ENCODE measurements at regions not wholly inside any gene's neighbourhood (a gene's known extent, or its start where the extent isn't known, plus 50 kb on each side); places are given as distances from the start of the nearest gene placed in this dataset.

DNA sequence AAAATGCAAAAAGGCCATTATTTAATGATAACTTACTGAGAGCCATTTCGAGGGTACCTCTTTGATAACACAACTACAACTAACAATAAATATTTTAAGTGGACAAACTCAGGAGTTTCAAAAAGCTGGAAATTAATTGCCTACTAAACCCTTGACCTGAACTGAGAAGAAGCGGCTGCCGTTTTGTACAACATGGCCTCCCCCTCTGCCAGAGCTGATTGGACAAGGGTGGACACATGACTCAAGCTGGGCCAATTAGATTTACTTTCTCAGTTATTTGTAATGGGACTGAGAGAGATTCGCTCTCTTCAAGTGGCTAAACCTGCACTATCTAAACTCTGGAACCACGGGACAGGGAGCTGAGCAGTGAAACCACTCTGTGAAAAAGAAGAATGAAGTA, 135.9 kb upstream of the SERPINE2 start (continued):
- TF ChIP-seq, protein P1, sequence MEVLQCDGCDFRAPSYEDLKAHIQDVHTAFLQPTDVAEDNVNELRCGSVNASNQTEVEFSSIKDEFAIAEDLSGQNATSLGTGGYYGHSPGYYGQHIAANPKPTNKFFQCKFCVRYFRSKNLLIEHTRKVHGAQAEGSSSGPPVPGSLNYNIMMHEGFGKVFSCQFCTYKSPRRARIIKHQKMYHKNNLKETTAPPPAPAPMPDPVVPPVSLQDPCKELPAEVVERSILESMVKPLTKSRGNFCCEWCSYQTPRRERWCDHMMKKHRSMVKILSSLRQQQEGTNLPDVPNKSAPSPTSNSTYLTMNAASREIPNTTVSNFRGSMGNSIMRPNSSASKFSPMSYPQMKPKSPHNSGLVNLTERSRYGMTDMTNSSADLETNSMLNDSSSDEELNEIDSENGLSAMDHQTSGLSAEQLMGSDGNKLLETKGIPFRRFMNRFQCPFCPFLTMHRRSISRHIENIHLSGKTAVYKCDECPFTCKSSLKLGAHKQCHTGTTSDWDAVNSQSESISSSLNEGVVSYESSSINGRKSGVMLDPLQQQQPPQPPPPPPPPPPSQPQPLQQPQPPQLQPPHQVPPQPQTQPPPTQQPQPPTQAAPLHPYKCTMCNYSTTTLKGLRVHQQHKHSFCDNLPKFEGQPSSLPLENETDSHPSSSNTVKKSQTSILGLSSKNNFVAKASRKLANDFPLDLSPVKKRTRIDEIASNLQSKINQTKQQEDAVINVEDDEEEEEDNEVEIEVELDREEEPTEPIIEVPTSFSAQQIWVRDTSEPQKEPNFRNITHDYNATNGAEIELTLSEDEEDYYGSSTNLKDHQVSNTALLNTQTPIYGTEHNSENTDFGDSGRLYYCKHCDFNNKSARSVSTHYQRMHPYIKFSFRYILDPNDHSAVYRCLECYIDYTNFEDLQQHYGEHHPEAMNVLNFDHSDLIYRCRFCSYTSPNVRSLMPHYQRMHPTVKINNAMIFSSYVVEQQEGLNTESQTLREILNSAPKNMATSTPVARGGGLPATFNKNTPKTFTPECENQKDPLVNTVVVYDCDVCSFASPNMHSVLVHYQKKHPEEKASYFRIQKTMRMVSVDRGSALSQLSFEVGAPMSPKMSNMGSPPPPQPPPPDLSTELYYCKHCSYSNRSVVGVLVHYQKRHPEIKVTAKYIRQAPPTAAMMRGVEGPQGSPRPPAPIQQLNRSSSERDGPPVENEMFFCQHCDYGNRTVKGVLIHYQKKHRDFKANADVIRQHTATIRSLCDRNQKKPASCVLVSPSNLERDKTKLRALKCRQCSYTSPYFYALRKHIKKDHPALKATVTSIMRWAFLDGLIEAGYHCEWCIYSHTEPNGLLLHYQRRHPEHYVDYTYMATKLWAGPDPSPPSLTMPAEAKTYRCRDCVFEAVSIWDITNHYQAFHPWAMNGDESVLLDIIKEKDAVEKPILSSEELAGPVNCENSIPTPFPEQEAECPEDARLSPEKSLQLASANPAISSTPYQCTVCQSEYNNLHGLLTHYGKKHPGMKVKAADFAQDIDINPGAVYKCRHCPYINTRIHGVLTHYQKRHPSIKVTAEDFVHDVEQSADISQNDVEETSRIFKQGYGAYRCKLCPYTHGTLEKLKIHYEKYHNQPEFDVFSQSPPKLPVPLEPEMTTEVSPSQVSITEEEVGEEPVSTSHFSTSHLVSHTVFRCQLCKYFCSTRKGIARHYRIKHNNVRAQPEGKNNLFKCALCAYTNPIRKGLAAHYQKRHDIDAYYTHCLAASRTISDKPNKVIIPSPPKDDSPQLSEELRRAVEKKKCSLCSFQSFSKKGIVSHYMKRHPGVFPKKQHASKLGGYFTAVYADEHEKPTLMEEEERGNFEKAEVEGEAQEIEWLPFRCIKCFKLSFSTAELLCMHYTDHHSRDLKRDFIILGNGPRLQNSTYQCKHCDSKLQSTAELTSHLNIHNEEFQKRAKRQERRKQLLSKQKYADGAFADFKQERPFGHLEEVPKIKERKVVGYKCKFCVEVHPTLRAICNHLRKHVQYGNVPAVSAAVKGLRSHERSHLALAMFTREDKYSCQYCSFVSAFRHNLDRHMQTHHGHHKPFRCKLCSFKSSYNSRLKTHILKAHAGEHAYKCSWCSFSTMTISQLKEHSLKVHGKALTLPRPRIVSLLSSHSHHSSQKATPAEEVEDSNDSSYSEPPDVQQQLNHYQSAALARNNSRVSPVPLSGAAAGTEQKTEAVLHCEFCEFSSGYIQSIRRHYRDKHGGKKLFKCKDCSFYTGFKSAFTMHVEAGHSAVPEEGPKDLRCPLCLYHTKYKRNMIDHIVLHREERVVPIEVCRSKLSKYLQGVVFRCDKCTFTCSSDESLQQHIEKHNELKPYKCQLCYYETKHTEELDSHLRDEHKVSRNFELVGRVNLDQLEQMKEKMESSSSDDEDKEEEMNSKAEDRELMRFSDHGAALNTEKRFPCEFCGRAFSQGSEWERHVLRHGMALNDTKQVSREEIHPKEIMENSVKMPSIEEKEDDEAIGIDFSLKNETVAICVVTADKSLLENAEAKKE (CRISPR knock-in tag; IDR thresholded peaks at IDR 0.05), result no peak
- TF ChIP-seq EZH2 (IDR thresholded peaks at IDR 0.05; ENCODE audit: low read depth, unreplicated experiment), result no peak

DNA sequence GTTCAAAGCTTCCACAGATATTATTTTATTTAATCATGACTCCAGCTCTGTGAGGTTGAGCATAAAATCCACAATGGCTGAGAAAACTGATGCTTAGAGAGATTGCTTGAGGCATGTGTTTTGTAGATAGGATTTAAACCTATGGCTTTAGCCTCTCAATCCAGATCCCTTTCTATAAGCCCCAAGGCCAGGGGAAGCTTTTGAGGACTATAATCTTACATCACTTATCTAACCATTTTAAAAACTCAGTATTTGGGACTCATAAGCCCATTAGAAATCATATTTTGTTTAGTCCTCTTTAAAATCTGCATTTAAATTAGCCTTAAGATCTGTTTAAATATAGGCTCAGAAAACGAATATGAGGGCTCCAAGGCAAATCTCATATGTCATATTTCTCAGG, 135.4 kb upstream of the SERPINE2 start:
- Histone ChIP-seq H4K20me1 (replicated peaks; ENCODE audit: insufficient read depth) (no peaks in the 10 kb centered on the region), H2AFZ (peak overlapping the region; percentile 2; the same call in 1 of the 2 replicates), H3K36me3 (ENCODE audit: insufficient read depth) (no peaks in the 10 kb centered on the region), H3K4me3 (no peak overlapping the region), H3K27me3 (ENCODE audit: insufficient read depth) (no peaks in the 10 kb centered on the region), H3K27ac (ENCODE audit: low read depth) (no peak overlapping the region), H3K4me1 (ENCODE audit: insufficient read depth) (no peaks in the 10 kb centered on the region), H3K4me2 (no peak overlapping the region), H3K9me2 (ENCODE audit: insufficient read depth) (0 out of 2 replicates have a peak, but pooled peaks cover 5% of the 10 kb centered on the region), H3F3A (replicated peaks; ENCODE audit: low read depth) (no peaks in the 10 kb centered on the region), H3K79me2 (replicated peaks; ENCODE audit: insufficient read depth) (no peaks in the 10 kb centered on the region)
- no peak for ATAC-seq
- no peak for DNase-seq (ENCODE audit: low spot score)
- Mint-ChIP-seq H3K9me3 (no peaks in the 10 kb centered on the region; the same call in 2 of the 3 replicates), H3K4me3 (no peak overlapping the region), H3K27ac (no peak overlapping the region), H3K36me3 (ENCODE audit: low read depth) (no peaks in the 10 kb centered on the region), H3K4me1 (no peaks in the 10 kb centered on the region), H3K27me3 (ENCODE audit: insufficient read depth, low read depth, poor library complexity) (peaks cover 3% of the 10 kb centered on the region)
- TF ChIP-seq ZNF331 (CRISPR knock-in tag; IDR thresholded peaks at IDR 0.05; ENCODE audit: low read depth), result no peak

DNA sequence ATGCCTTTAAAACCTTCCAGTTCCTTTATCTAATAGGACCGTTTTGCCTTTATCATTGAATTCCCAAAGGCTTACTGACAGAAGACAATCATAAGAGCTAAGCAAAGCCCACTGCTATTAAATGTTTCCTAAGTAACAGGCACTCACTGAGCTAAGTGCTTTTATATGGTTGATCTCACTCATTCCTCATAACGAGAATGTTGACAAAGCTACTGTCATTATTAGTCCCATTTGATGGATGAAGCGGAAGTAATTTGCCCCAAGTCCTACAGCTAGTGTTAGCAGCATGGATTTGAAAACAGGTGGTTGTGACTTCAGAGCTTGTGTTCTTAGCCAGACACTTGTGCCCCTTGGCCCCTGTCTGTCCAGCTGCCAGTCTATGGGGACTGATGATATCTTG, 134.8 kb upstream of the SERPINE2 start:
- no peaks in the 10 kb centered on the region for H3K36me3 ChIP-seq (ENCODE audit: insufficient read depth)
- ATAC-seq, result no peak
- no peak overlapping the region for H3K27ac ChIP-seq (ENCODE audit: low read depth)
- peaks cover 3% of the 10 kb centered on the region for H3K27me3 Mint-ChIP-seq (ENCODE audit: insufficient read depth, low read depth, poor library complexity)
- DNase-seq (ENCODE audit: low spot score), result no peak
- H3K27ac Mint-ChIP-seq, result no peak overlapping the region
- no peak overlapping the region for H3K4me2 ChIP-seq
- H3K9me2 ChIP-seq (ENCODE audit: insufficient read depth), result peaks cover 5% of the 10 kb centered on the region; the same call in 1 of the 2 replicates
- no peak overlapping the region for H3K4me3 Mint-ChIP-seq
- no peaks in the 10 kb centered on the region for H3K4me1 Mint-ChIP-seq
- H3K9me3 Mint-ChIP-seq, result no peaks in the 10 kb centered on the region; the same call in 2 of the 3 replicates
- no peak overlapping the region for H3K4me3 ChIP-seq
- H3K27me3 ChIP-seq (ENCODE audit: insufficient read depth), result no peaks in the 10 kb centered on the region
- H4K20me1 ChIP-seq (replicated peaks; ENCODE audit: insufficient read depth), result no peaks in the 10 kb centered on the region
- H3K79me2 ChIP-seq (replicated peaks; ENCODE audit: insufficient read depth), result no peaks in the 10 kb centered on the region
- H3F3A ChIP-seq (replicated peaks; ENCODE audit: low read depth), result no peaks in the 10 kb centered on the region
- 0 out of 2 replicates have a peak overlapping the region, but pooled peaks have one; percentile 4 for H2AFZ ChIP-seq
- H3K36me3 Mint-ChIP-seq (ENCODE audit: low read depth), result no peaks in the 10 kb centered on the region
- H3K4me1 ChIP-seq (ENCODE audit: insufficient read depth), result no peaks in the 10 kb centered on the region
- no peak for TF ChIP-seq STAT1 (IDR thresholded peaks at IDR 0.05; ENCODE audit: unreplicated experiment)
- TF ChIP-seq EZH2 (IDR thresholded peaks at IDR 0.05; ENCODE audit: low read depth, unreplicated experiment), result no peak
- no peak for TF ChIP-seq ZNF331 (CRISPR knock-in tag; IDR thresholded peaks at IDR 0.05; ENCODE audit: low read depth)
- TF ChIP-seq EZH2phosphoT487 (IDR thresholded peaks at IDR 0.05; ENCODE audit: unreplicated experiment), result no peak
- TF ChIP-seq, protein P2, sequence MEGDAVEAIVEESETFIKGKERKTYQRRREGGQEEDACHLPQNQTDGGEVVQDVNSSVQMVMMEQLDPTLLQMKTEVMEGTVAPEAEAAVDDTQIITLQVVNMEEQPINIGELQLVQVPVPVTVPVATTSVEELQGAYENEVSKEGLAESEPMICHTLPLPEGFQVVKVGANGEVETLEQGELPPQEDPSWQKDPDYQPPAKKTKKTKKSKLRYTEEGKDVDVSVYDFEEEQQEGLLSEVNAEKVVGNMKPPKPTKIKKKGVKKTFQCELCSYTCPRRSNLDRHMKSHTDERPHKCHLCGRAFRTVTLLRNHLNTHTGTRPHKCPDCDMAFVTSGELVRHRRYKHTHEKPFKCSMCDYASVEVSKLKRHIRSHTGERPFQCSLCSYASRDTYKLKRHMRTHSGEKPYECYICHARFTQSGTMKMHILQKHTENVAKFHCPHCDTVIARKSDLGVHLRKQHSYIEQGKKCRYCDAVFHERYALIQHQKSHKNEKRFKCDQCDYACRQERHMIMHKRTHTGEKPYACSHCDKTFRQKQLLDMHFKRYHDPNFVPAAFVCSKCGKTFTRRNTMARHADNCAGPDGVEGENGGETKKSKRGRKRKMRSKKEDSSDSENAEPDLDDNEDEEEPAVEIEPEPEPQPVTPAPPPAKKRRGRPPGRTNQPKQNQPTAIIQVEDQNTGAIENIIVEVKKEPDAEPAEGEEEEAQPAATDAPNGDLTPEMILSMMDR (conservative IDR thresholded peaks at IDR 0.05; ENCODE audit: low read depth in 2 of 2), result no peak
